Breast epithelium (tissue), 4 donors: ENCODE measurements at regions not wholly inside any gene's neighbourhood (a gene's known extent, or its start where the extent isn't known, plus 50 kb on each side); places are given as distances from the start of the nearest gene placed in this dataset.
"Not testable (repeated sequence)": the region's sequence is repeated elsewhere in the genome, so short reads cannot be mapped to it uniquely, and the experiment has no call there.

Experiments
- DNase-seq, 2 donors: peaks; one replicate each; pipeline ENCODE4 v3.0.0-alpha.2; 2019; ENCODE audit warnings: low spot score in 2 of 2
- H3K27ac ChIP-seq, 2 donors: fragments of 200-600 bp; sonication (generic) in 1 of 2; one replicate each; pipeline ENCODE4 v1.5.1; 2016 to 2019; ENCODE audit warnings: mild to moderate bottlenecking in 1 of 2
- H3K27me3 ChIP-seq, 2 donors: fragments of 200-600 bp; sonication (generic) in 1 of 2; one replicate each; pipeline versions ENCODE4 v1.5.1 to v1.6.0; 2017 to 2019; ENCODE audit warnings: control low read depth in 1 of 2, mild to moderate bottlenecking in 1 of 2
- H3K36me3 ChIP-seq: fragments of 200-600 bp; one replicate; pipeline ENCODE4 v1.5.1; 2019
- H3K4me1 ChIP-seq, 2 donors: fragments of 200-600 bp; sonication (generic); one replicate each; pipeline ENCODE4 v1.5.1; 2016 to 2019; ENCODE audit warnings: control low read depth in 1 of 2
- H3K4me3 ChIP-seq, 3 donors: fragments of 200-600 bp; sonication (generic); 1 replicate in 2 of 3; 2 replicates in 1 of 3; pipeline ENCODE4 v1.5.1; 2016 to 2019; ENCODE audit warnings: mild to moderate bottlenecking in 3 of 3, moderate library complexity in 2 of 3
- H3K9me3 ChIP-seq, 2 donors: fragments of 200-600 bp; sonication (generic) in 1 of 2; one replicate each; pipeline ENCODE4 v1.5.1; 2016 to 2019; ENCODE audit warnings: control low read depth in 1 of 2
- CTCF ChIP-seq, 3 donors: fragments of 450-650 bp; IDR thresholded peaks; one replicate each; pipeline ENCODE4 v1.5.1; 2016 to 2017; ENCODE audit warnings: antibody characterized with exemption in 3 of 3, mild to moderate bottlenecking in 3 of 3, moderate library complexity in 3 of 3
- POLR2A ChIP-seq: fragments of 450-650 bp; IDR thresholded peaks from one replicate; pipeline ENCODE4 v1.6.1; 2016; ENCODE audit warnings: antibody characterized with exemption, mild to moderate bottlenecking, moderate library complexity
- POLR2AphosphoS5 ChIP-seq, 3 donors: sonication (generic); formaldehyde crosslinking; IDR thresholded peaks; one replicate each; pipeline ENCODE4 v1.6.1; 2017; ENCODE audit warnings: antibody characterized with exemption in 3 of 3
- intact Hi-C: fragments of 100-400 bp; cut with DNase I; formaldehyde crosslinking; loops from one replicate; pipeline ENCODE4 v1.15.1; 2023; ENCODE audit warnings: low total_unique reads

GRCh38 chr12:89062996-89063395 lies 289.3 kb downstream of the DUSP6 start:
- no peak for DNase-seq

GRCh38 chr12:89059721-89060541 lies 292.4 kb downstream of the DUSP6 start:
- Histone ChIP-seq H3K4me1 (no peaks in the 10 kb centered on the region), H3K36me3 (no peaks in the 10 kb centered on the region), H3K9me3 (no peaks in the 10 kb centered on the region), H3K27ac (no peak overlapping the region), H3K27me3 (no peaks in the 10 kb centered on the region), H3K4me3 (peak overlapping the region in 1 of 3 donors; percentile 7)
- intact Hi-C loops, result loop anchor here (10.0 kb wide), 1 partner anchor 395 kb away; no protein-coding TSS in a partner anchor
- DNase-seq, result no peak
- TF ChIP-seq POLR2A (no peak), CTCF (IDR thresholded peaks at IDR 0.05) (no peak), POLR2AphosphoS5 (IDR thresholded peaks at IDR 0.05) (no peak)

More at GRCh38 chr12:89062996-89063395, 289.3 kb downstream of the DUSP6 start:
- H3K9me3 ChIP-seq, result no peaks in the 10 kb centered on the region
- H3K4me3 ChIP-seq, result no peak overlapping the region
- H3K4me1 ChIP-seq, result no peaks in the 10 kb centered on the region
- no peak overlapping the region for H3K27ac ChIP-seq
- intact Hi-C loops, result no loop called here
- H3K36me3 ChIP-seq, result no peaks in the 10 kb centered on the region
- TF ChIP-seq POLR2A (no peak), POLR2AphosphoS5 (IDR thresholded peaks at IDR 0.05) (no peak), CTCF (IDR thresholded peaks at IDR 0.05) (no peak)
- H3K27me3 ChIP-seq, result no peaks in the 10 kb centered on the region

GRCh38 chr12:89059056-89059455 lies 293.2 kb downstream of the DUSP6 start:
- intact Hi-C loops, result loop anchor here (10.0 kb wide), 1 partner anchor 396 kb away; no protein-coding TSS in a partner anchor
- TF ChIP-seq POLR2A (no peak), CTCF (IDR thresholded peaks at IDR 0.05) (no peak), POLR2AphosphoS5 (IDR thresholded peaks at IDR 0.05) (no peak)
- no peak overlapping the region for H3K4me3 ChIP-seq
- no peaks in the 10 kb centered on the region for H3K36me3 ChIP-seq
- H3K9me3 ChIP-seq, result no peaks in the 10 kb centered on the region
- H3K4me1 ChIP-seq, result no peaks in the 10 kb centered on the region
- no peak for DNase-seq
- H3K27me3 ChIP-seq, result no peaks in the 10 kb centered on the region
- H3K27ac ChIP-seq, result no peak overlapping the region

- Histone ChIP-seq H3K27me3 (no peaks in the 10 kb centered on the region), H3K4me1 (no peaks in the 10 kb centered on the region), H3K27ac (no peak overlapping the region), H3K4me3 (no peak overlapping the region), H3K9me3 (no peaks in the 10 kb centered on the region), H3K36me3 (no peaks in the 10 kb centered on the region)
- TF ChIP-seq CTCF (IDR thresholded peaks at IDR 0.05) (no peak), POLR2AphosphoS5 (IDR thresholded peaks at IDR 0.05) (no peak), POLR2A (no peak)
- no peak for DNase-seq
- intact Hi-C loops, result loop anchor here (10.0 kb wide), 1 partner anchor 396 kb away; no protein-coding TSS in a partner anchor
These were observed 293.9 kb downstream of the DUSP6 start for GRCh38 chr12:89058402-89058801.

GRCh38 chr12:89053817-89054216 lies 298.5 kb downstream of the DUSP6 start:
- not testable (repeated sequence) for DNase-seq, H3K4me3 ChIP-seq, H3K9me3 ChIP-seq, H3K27me3 ChIP-seq, H3K4me1 ChIP-seq, H3K27ac ChIP-seq, H3K36me3 ChIP-seq
- intact Hi-C loops, result loop anchor here (10.0 kb wide), 1 partner anchor 401 kb away; no protein-coding TSS in a partner anchor
